ENCODE measurements at regions not wholly inside any gene's neighbourhood (a gene's known extent, or its start where the extent isn't known, plus 50 kb on each side); places are given as distances from the start of the nearest gene placed in this dataset.

- Histone ChIP-seq H3K4ac (ENCODE audit: low read length) (no peak overlapping the region), H2BK5ac (ENCODE audit: low read length) (no peak overlapping the region), H3K27me3 (ENCODE audit: control insufficient read depth in 3 of 3, insufficient read depth in 3 of 3, low read depth in 1 of 3, low read length in 3 of 3) (peaks cover 0 to 5% (median 0%) of the 10 kb centered on the region in 3 experiments), H3K4me2 (ENCODE audit: insufficient read depth, low read length, poor library complexity, severe bottlenecking) (no peak overlapping the region), H2AFZ (ENCODE audit: low read length) (no peak overlapping the region), H4K8ac (ENCODE audit: low read depth, low read length) (no peak overlapping the region), H4K91ac (ENCODE audit: low read depth, low read length, poor library complexity) (no peak overlapping the region), H3K9me3 (replicated peaks in 1 of 2; ENCODE audit: control insufficient read depth in 2 of 2, insufficient read depth in 1 of 2, low read depth in 1 of 2, low read length in 2 of 2) (no peaks in the 10 kb centered on the region), H2AK5ac (ENCODE audit: low read depth, low read length) (no peak overlapping the region), H2BK15ac (ENCODE audit: low read length) (no peak overlapping the region), H3K4me3 (ENCODE audit: low read length in 2 of 2) (no peak overlapping the region), H3K9ac (ENCODE audit: low read depth, low read length, poor library complexity) (no peak overlapping the region), H2BK120ac (ENCODE audit: low read depth, low read length) (no peak overlapping the region), H3K4me1 (ENCODE audit: control insufficient read depth in 2 of 2, insufficient read depth in 1 of 2, low read depth in 1 of 2, low read length in 2 of 2) (no peaks in the 10 kb centered on the region), H3K18ac (ENCODE audit: low read length) (no peak overlapping the region), H3K79me1 (ENCODE audit: low read depth, low read length) (no peaks in the 10 kb centered on the region), H3K27ac (replicated peaks; ENCODE audit: low read length) (no peak overlapping the region), H3K23ac (ENCODE audit: low read depth, low read length, poor library complexity) (no peak overlapping the region), H3K36me3 (replicated peaks in 1 of 2; ENCODE audit: control insufficient read depth in 2 of 2, insufficient read depth in 2 of 2, low read length in 2 of 2) (no peaks in the 10 kb centered on the region), H3K14ac (ENCODE audit: low read length) (no peak overlapping the region), H2BK12ac (ENCODE audit: low read length) (no peak overlapping the region)
- no peak for DNase-seq (ENCODE audit: low spot score)
- no CpG with 5 or more reads among the region's 12 CpGs for WGBS, 2 donors (ENCODE audit: extremely low coverage in 2 of 2, insufficient read length in 2 of 2, insufficient replicate concordance in 1 of 2)
Observed at GRCh38 chr22:20641198-20641892, 132.6 kb upstream of the SERPIND1 start.

GRCh38 chr22:20641919-20642579 lies 131.9 kb upstream of the SERPIND1 start:
- H2AK5ac ChIP-seq (ENCODE audit: low read depth, low read length) = no peak overlapping the region
- no peak overlapping the region for H3K9ac ChIP-seq (ENCODE audit: low read depth, low read length, poor library complexity)
- H3K79me1 ChIP-seq (ENCODE audit: low read depth, low read length) = no peaks in the 10 kb centered on the region
- H2BK12ac ChIP-seq (ENCODE audit: low read length) = no peak overlapping the region
- H3K27me3 ChIP-seq (ENCODE audit: control insufficient read depth in 3 of 3, insufficient read depth in 3 of 3, low read depth in 1 of 3, low read length in 3 of 3) = peaks cover 0 to 5% (median 0%) of the 10 kb centered on the region in 3 experiments
- no peak overlapping the region for H2AFZ ChIP-seq (ENCODE audit: low read length)
- no peak overlapping the region for H2BK120ac ChIP-seq (ENCODE audit: low read depth, low read length)
- no peak overlapping the region for H2BK5ac ChIP-seq (ENCODE audit: low read length)
- H3K36me3 ChIP-seq (replicated peaks in 1 of 2; ENCODE audit: control insufficient read depth in 2 of 2, insufficient read depth in 2 of 2, low read length in 2 of 2) = no peaks in the 10 kb centered on the region
- no peak overlapping the region for H3K4me3 ChIP-seq (ENCODE audit: low read length in 2 of 2)
- no peak overlapping the region for H4K91ac ChIP-seq (ENCODE audit: low read depth, low read length, poor library complexity)
- no peak overlapping the region for H3K4ac ChIP-seq (ENCODE audit: low read length)
- DNase-seq (ENCODE audit: low spot score) = no peak
- no peak overlapping the region for H3K4me2 ChIP-seq (ENCODE audit: insufficient read depth, low read length, poor library complexity, severe bottlenecking)
- WGBS, 2 donors (ENCODE audit: extremely low coverage in 2 of 2, insufficient read length in 2 of 2, insufficient replicate concordance in 1 of 2) = no CpG with 5 or more reads among the region's 5 CpGs
- H4K8ac ChIP-seq (ENCODE audit: low read depth, low read length) = no peak overlapping the region
- H2BK15ac ChIP-seq (ENCODE audit: low read length) = no peak overlapping the region
- H3K23ac ChIP-seq (ENCODE audit: low read depth, low read length, poor library complexity) = no peak overlapping the region
- H3K9me3 ChIP-seq (replicated peaks in 1 of 2; ENCODE audit: control insufficient read depth in 2 of 2, insufficient read depth in 1 of 2, low read depth in 1 of 2, low read length in 2 of 2) = no peaks in the 10 kb centered on the region
- no peak overlapping the region for H3K18ac ChIP-seq (ENCODE audit: low read length)
- no peak overlapping the region for H3K14ac ChIP-seq (ENCODE audit: low read length)
- H3K4me1 ChIP-seq (ENCODE audit: control insufficient read depth in 2 of 2, insufficient read depth in 1 of 2, low read depth in 1 of 2, low read length in 2 of 2) = no peaks in the 10 kb centered on the region
- no peak overlapping the region for H3K27ac ChIP-seq (replicated peaks; ENCODE audit: low read length)

DNA sequence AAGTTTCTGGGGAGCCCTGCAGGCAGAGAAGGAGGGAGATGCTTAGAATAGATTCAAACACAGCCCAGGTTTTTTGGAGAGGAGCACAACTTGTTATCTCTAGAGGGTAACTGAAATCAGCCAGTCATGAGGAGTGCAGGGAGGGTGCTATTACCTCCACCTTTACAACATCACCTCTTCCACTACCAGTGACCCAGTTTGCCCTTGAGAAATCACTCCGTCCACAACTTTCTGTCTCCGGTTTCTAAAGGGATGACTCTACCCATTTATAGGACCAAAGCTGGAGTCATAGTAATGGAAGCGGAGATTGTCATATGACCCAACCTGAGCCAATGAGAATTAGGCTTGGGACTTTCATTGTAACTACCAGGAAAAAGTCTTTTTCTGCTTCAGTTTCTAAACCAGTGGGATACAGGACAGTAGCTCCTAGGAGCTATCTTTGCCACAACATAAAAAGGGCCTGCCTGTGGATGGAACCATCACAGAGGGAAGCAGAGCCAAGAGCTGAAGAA lies 131.2 kb upstream of the SERPIND1 start:
- Histone ChIP-seq H2BK12ac (ENCODE audit: low read length) (no peak overlapping the region), H3K9me3 (replicated peaks in 1 of 2; ENCODE audit: control insufficient read depth in 2 of 2, insufficient read depth in 1 of 2, low read depth in 1 of 2, low read length in 2 of 2) (no peaks in the 10 kb centered on the region), H3K18ac (ENCODE audit: low read length) (no peak overlapping the region), H3K79me1 (ENCODE audit: low read depth, low read length) (no peaks in the 10 kb centered on the region), H4K91ac (ENCODE audit: low read depth, low read length, poor library complexity) (no peak overlapping the region), H3K4ac (ENCODE audit: low read length) (no peak overlapping the region), H3K4me1 (ENCODE audit: control insufficient read depth in 2 of 2, insufficient read depth in 1 of 2, low read depth in 1 of 2, low read length in 2 of 2) (no peaks in the 10 kb centered on the region), H3K4me2 (ENCODE audit: insufficient read depth, low read length, poor library complexity, severe bottlenecking) (no peak overlapping the region), H2BK120ac (ENCODE audit: low read depth, low read length) (no peak overlapping the region), H2BK5ac (ENCODE audit: low read length) (no peak overlapping the region), H3K27me3 (ENCODE audit: control insufficient read depth in 3 of 3, insufficient read depth in 3 of 3, low read depth in 1 of 3, low read length in 3 of 3) (peaks cover 0 to 4% (median 0%) of the 10 kb centered on the region in 3 experiments), H3K14ac (ENCODE audit: low read length) (no peak overlapping the region), H2AFZ (ENCODE audit: low read length) (no peak overlapping the region), H2AK5ac (ENCODE audit: low read depth, low read length) (no peak overlapping the region), H2BK15ac (ENCODE audit: low read length) (no peak overlapping the region), H3K36me3 (replicated peaks in 1 of 2; ENCODE audit: control insufficient read depth in 2 of 2, insufficient read depth in 2 of 2, low read length in 2 of 2) (no peaks in the 10 kb centered on the region), H3K27ac (replicated peaks; ENCODE audit: low read length) (no peak overlapping the region), H3K23ac (ENCODE audit: low read depth, low read length, poor library complexity) (no peak overlapping the region), H3K4me3 (ENCODE audit: low read length in 2 of 2) (no peak overlapping the region), H3K9ac (ENCODE audit: low read depth, low read length, poor library complexity) (no peak overlapping the region), H4K8ac (ENCODE audit: low read depth, low read length) (no peak overlapping the region)
- DNase-seq (ENCODE audit: low spot score) = no peak
- WGBS, 2 donors (ENCODE audit: extremely low coverage in 2 of 2, insufficient read length in 2 of 2, insufficient replicate concordance in 1 of 2) = no CpG with 5 or more reads among the region's 3 CpGs

DNA sequence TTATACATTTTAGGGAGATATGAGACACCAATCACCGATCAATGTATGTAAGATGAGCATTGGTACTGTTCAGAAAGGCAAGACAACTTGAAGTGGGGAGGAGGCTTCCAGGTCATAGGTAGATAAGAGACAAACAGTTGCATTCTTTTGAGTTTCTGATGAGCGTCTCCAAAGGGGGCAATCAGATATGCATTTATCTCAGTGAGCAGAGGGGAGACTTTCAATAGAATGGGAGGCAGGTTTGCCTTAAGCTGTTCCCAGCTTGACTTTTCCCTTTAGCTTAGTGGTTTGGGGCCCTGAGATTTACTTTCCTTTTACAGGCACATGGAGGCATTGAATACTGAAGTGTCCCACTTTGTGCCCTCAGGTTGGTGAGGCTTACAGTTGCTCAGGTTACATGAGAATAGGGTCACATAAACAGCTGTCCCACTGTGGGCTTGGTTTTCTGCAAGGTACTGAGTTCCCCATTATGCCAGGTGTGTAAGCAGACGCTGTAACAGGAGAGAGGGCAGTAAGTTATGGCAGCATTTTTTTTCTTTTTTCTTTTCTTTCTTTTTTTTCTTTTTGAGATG lies 129.8 kb upstream of the SERPIND1 start:
- no peaks in the 10 kb centered on the region for H3K9me3 ChIP-seq (replicated peaks in 1 of 2; ENCODE audit: control insufficient read depth in 2 of 2, insufficient read depth in 1 of 2, low read depth in 1 of 2, low read length in 2 of 2)
- H2AFZ ChIP-seq (ENCODE audit: low read length) = no peak overlapping the region
- H3K18ac ChIP-seq (ENCODE audit: low read length) = no peak overlapping the region
- H2BK15ac ChIP-seq (ENCODE audit: low read length) = no peak overlapping the region
- H4K8ac ChIP-seq (ENCODE audit: low read depth, low read length) = no peak overlapping the region
- no peak overlapping the region for H2BK12ac ChIP-seq (ENCODE audit: low read length)
- H3K9ac ChIP-seq (ENCODE audit: low read depth, low read length, poor library complexity) = no peak overlapping the region
- no peak overlapping the region for H3K27ac ChIP-seq (replicated peaks; ENCODE audit: low read length)
- no peak overlapping the region for H2BK120ac ChIP-seq (ENCODE audit: low read depth, low read length)
- H3K4me3 ChIP-seq (ENCODE audit: low read length in 2 of 2) = no peak overlapping the region
- H4K91ac ChIP-seq (ENCODE audit: low read depth, low read length, poor library complexity) = no peak overlapping the region
- no CpG with 5 or more reads among the region's 3 CpGs for WGBS, 2 donors (ENCODE audit: extremely low coverage in 2 of 2, insufficient read length in 2 of 2, insufficient replicate concordance in 1 of 2)
- H2AK5ac ChIP-seq (ENCODE audit: low read depth, low read length) = no peak overlapping the region
- no peaks in the 10 kb centered on the region for H3K79me1 ChIP-seq (ENCODE audit: low read depth, low read length)
- no peak overlapping the region for H3K14ac ChIP-seq (ENCODE audit: low read length)
- H3K27me3 ChIP-seq (ENCODE audit: control insufficient read depth in 3 of 3, insufficient read depth in 3 of 3, low read depth in 1 of 3, low read length in 3 of 3) = no peaks in the 10 kb centered on the region
- H3K4ac ChIP-seq (ENCODE audit: low read length) = no peak overlapping the region
- H2BK5ac ChIP-seq (ENCODE audit: low read length) = no peak overlapping the region
- no peaks in the 10 kb centered on the region for H3K36me3 ChIP-seq (replicated peaks in 1 of 2; ENCODE audit: control insufficient read depth in 2 of 2, insufficient read depth in 2 of 2, low read length in 2 of 2)
- H3K23ac ChIP-seq (ENCODE audit: low read depth, low read length, poor library complexity) = no peak overlapping the region
- DNase-seq (ENCODE audit: low spot score) = no peak
- H3K4me2 ChIP-seq (ENCODE audit: insufficient read depth, low read length, poor library complexity, severe bottlenecking) = no peak overlapping the region
- H3K4me1 ChIP-seq (ENCODE audit: control insufficient read depth in 2 of 2, insufficient read depth in 1 of 2, low read depth in 1 of 2, low read length in 2 of 2) = no peaks in the 10 kb centered on the region

Data from neuronal stem cell (in vitro differentiated cells).